ENCODE measurements at regions not wholly inside any gene's neighbourhood (a gene's known extent, or its start where the extent isn't known, plus 50 kb on each side); places are given as distances from the start of the nearest gene placed in this dataset.

DNA sequence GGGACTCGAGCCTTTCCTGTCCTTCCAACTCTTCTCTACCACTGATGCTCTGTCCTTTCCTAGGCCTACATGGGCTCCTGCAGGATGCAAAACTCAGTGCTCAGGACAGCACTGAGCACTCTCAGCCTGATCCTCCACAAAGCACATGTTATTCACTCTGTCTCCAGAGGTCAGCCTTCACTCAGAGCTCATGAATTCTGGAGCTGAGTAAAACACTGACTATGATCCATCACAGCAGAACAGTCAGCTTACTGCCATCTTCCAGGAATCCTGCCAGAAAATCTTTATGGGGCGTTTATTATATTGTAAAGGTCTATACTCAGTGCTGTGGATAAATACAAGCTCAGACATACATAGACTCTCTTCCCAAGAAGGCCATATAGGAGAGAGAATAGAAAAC is 121.5 kb upstream of the CPEB2 start:
- Histone ChIP-seq H3K23ac (ENCODE audit: insufficient read length) (no peak overlapping the region), H2BK15ac (ENCODE audit: low read length) (no peak overlapping the region), H4K20me1 (replicated peaks in 1 of 2; ENCODE audit: control insufficient read depth in 1 of 2, insufficient read depth in 2 of 2, low read length in 2 of 2) (no peaks in the 10 kb centered on the region), H3K18ac (ENCODE audit: extremely low read depth, low read length) (no peak overlapping the region), H3K79me2 (ENCODE audit: control insufficient read depth in 1 of 2, insufficient read depth in 2 of 2, low read length in 2 of 2) (no peaks in the 10 kb centered on the region), H3K4me2 (ENCODE audit: insufficient read depth in 1 of 2, low read depth in 2 of 2, low read length in 2 of 2) (no peak overlapping the region), H2BK5ac (ENCODE audit: low read depth, low read length) (no peak overlapping the region), H3K23me2 (ENCODE audit: low read depth, low read length) (no peaks in the 10 kb centered on the region; the same call in 1 of the 2 replicates), H3K36me3 (ENCODE audit: control insufficient read depth in 2 of 4, insufficient read depth in 4 of 4, low read length in 3 of 4) (no peaks in the 10 kb centered on the region), H3K14ac (ENCODE audit: insufficient read length) (no peak overlapping the region), H2BK12ac (ENCODE audit: low read depth, low read length) (no peak overlapping the region), H4K5ac (ENCODE audit: insufficient read length, low read depth, low read length) (no peak overlapping the region), H2BK20ac (ENCODE audit: low read length) (no peak overlapping the region), H3K4me1 (replicated peaks in 1 of 4; ENCODE audit: control insufficient read depth in 3 of 4, insufficient read depth in 4 of 4, low read length in 3 of 4) (no peaks in the 10 kb centered on the region), H4K91ac (replicated peaks; ENCODE audit: insufficient read length, low read length) (no peak overlapping the region), H2AK5ac (ENCODE audit: low read depth, low read length) (no peak overlapping the region), H2AFZ (ENCODE audit: low read length) (no peak overlapping the region), H3K79me1 (ENCODE audit: low read depth, low read length) (no peaks in the 10 kb centered on the region), H3K4me3 (ENCODE audit: extremely low read depth in 1 of 4, insufficient read depth in 2 of 4, low read depth in 3 of 4, low read length in 4 of 4) (no peak overlapping the region), H2BK120ac (replicated peaks; ENCODE audit: low read depth, low read length) (no peak overlapping the region), H3K27ac (ENCODE audit: low read depth, low read length) (no peak overlapping the region), H4K8ac (ENCODE audit: extremely low read depth, insufficient read depth, low read length) (no peak overlapping the region), H3K4ac (replicated peaks; ENCODE audit: insufficient read length, low read depth, low read length) (no peak overlapping the region), H3K9ac (replicated peaks in 1 of 4; ENCODE audit: extremely low read depth in 1 of 4, low read depth in 3 of 4, low read length in 3 of 4) (no peak overlapping the region), H3K56ac (replicated peaks; ENCODE audit: insufficient read length, low read depth, low read length) (no peak overlapping the region), H3K27me3 (replicated peaks in 1 of 4; ENCODE audit: control insufficient read depth in 3 of 4, extremely low read depth in 1 of 4, insufficient read depth in 3 of 4, low read length in 3 of 4) (no peaks in the 10 kb centered on the region), H3K9me3 (ENCODE audit: insufficient read depth in 2 of 2, low read depth in 1 of 2, low read length in 1 of 2) (no peaks in the 10 kb centered on the region)
- CTCF ChIA-PET (ENCODE audit: partially characterized antibody), result interaction anchor here (1.6 kb wide), 1 partner anchor 9 kb away, joined by 9 read pairs; no protein-coding TSS in a partner anchor
- WGBS, 2 experiments (ENCODE audit: extremely low coverage in 1 of 2, insufficient coverage in 1 of 2, insufficient read length in 1 of 2, insufficient replicate concordance in 2 of 2, low coverage in 1 of 2, low lambda C conversion rate in 2 of 2, missing lambda C conversion rate in 1 of 2), result 93% methylated on average over 2 of the region's 2 CpGs; no CpG with 5 or more reads in 1 of the 2 experiments
- FAIRE-seq (no peak), DNase-seq (ENCODE audit: low read depth in 1 of 2, low spot score in 2 of 2) (no peak)
- POLR2A ChIA-PET (ENCODE audit: partially characterized antibody), result no interaction called here
- TF ChIP-seq NRF1 (IDR thresholded peaks at IDR 0.05; ENCODE audit: low read depth, low read length), result no peak
- TF ChIP-seq BACH1 (IDR thresholded peaks at IDR 0.05; ENCODE audit: low read length), result no peak
- TF ChIP-seq HDAC2 (IDR thresholded peaks at IDR 0.05; ENCODE audit: borderline replicate concordance in 1 of 2, low read depth in 2 of 2, low read length in 2 of 2), result no peak
- no peak for TF ChIP-seq FOSL1 (IDR thresholded peaks at IDR 0.05; ENCODE audit: insufficient read depth, low read depth, low read length)
- no peak for TF ChIP-seq CTBP2 (IDR thresholded peaks at IDR 0.05; ENCODE audit: borderline replicate concordance, insufficient read depth, insufficient read length, low read length)
- TF ChIP-seq SP1 (IDR thresholded peaks at IDR 0.05; ENCODE audit: low read depth, low read length), result no peak
- no peak for TF ChIP-seq CEBPB (IDR thresholded peaks at IDR 0.05; ENCODE audit: low read depth, low read length)
- no peak for TF ChIP-seq KDM1A (IDR thresholded peaks at IDR 0.05; ENCODE audit: borderline replicate concordance, low read length)
- TF ChIP-seq JUN (IDR thresholded peaks at IDR 0.05; ENCODE audit: low read depth, low read length), result no peak
- TF ChIP-seq RBBP5 (IDR thresholded peaks at IDR 0.05; ENCODE audit: borderline replicate concordance, low read depth, low read length), result no peak
- TF ChIP-seq, protein P1, sequence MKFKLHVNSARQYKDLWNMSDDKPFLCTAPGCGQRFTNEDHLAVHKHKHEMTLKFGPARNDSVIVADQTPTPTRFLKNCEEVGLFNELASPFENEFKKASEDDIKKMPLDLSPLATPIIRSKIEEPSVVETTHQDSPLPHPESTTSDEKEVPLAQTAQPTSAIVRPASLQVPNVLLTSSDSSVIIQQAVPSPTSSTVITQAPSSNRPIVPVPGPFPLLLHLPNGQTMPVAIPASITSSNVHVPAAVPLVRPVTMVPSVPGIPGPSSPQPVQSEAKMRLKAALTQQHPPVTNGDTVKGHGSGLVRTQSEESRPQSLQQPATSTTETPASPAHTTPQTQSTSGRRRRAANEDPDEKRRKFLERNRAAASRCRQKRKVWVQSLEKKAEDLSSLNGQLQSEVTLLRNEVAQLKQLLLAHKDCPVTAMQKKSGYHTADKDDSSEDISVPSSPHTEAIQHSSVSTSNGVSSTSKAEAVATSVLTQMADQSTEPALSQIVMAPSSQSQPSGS (IDR thresholded peaks at IDR 0.05; ENCODE audit: low read length), result no peak
- no peak for TF ChIP-seq ZNF274 (IDR thresholded peaks at IDR 0.05; ENCODE audit: borderline replicate concordance, extremely low read depth, low read length)
- no peak for TF ChIP-seq POLR2AphosphoS5 (IDR thresholded peaks at IDR 0.05; ENCODE audit: low read depth, low read length)
- no peak for TF ChIP-seq BCL11A (IDR thresholded peaks at IDR 0.05; ENCODE audit: low read depth in 2 of 2, low read length in 2 of 2)

Data from H1 (cell line).